ENCODE measurements at regions not wholly inside any gene's neighbourhood (a gene's known extent, or its start where the extent isn't known, plus 50 kb on each side); places are given as distances from the start of the nearest gene placed in this dataset.

DNA sequence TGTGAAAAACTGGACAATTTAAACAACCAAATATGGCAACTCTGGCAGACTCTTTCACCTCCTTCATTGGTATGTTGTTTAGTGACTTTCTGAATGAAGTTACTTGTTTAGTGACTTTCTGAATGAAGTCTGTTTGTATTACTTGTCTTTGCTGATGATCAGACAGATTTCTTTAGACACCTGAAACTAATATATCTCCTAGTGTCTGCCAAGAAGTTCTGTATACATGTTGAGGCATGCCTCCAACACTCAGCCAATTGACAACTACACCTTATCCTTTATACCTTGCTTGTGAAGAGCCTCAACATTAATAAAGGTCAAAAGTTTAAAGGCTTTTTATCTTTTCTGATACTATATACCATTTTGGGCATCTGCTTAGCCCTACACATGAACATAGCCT, 725.4 kb upstream of the EPHA7 start:
- TF ChIP-seq, protein P1, sequence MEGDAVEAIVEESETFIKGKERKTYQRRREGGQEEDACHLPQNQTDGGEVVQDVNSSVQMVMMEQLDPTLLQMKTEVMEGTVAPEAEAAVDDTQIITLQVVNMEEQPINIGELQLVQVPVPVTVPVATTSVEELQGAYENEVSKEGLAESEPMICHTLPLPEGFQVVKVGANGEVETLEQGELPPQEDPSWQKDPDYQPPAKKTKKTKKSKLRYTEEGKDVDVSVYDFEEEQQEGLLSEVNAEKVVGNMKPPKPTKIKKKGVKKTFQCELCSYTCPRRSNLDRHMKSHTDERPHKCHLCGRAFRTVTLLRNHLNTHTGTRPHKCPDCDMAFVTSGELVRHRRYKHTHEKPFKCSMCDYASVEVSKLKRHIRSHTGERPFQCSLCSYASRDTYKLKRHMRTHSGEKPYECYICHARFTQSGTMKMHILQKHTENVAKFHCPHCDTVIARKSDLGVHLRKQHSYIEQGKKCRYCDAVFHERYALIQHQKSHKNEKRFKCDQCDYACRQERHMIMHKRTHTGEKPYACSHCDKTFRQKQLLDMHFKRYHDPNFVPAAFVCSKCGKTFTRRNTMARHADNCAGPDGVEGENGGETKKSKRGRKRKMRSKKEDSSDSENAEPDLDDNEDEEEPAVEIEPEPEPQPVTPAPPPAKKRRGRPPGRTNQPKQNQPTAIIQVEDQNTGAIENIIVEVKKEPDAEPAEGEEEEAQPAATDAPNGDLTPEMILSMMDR (conservative IDR thresholded peaks at IDR 0.05) = no peak
- no peak for TF ChIP-seq EZH2 (IDR thresholded peaks at IDR 0.05; ENCODE audit: low read depth)
